ENCODE measurements at regions not wholly inside any gene's neighbourhood (a gene's known extent, or its start where the extent isn't known, plus 50 kb on each side); places are given as distances from the start of the nearest gene placed in this dataset.

- TF ChIP-seq POLR2A (IDR thresholded peaks at IDR 0.05) (no peak), CTCF (IDR thresholded peaks at IDR 0.05) (no peak)
- WGBS, 2 donors, result 73 to 77% methylated on average over 5 of the region's 5 CpGs
- intact Hi-C loops (cut with DNase I; ENCODE audit: low total_unique reads), result no loop called here
- no peak overlapping the region for H3K4me3 ChIP-seq (ENCODE audit: low read depth, poor library complexity, severe bottlenecking)
- DNase-seq (ENCODE audit: low spot score in 2 of 2), result no peak
Measured at GRCh38 chr6:147733686-147734085, 225.2 kb downstream of the SAMD5 start.

GRCh38 chr6:147734151-147734550 is 225.7 kb downstream of the SAMD5 start:
- TF ChIP-seq CTCF (IDR thresholded peaks at IDR 0.05) (no peak), POLR2A (IDR thresholded peaks at IDR 0.05) (no peak)
- H3K4me3 ChIP-seq (ENCODE audit: low read depth, poor library complexity, severe bottlenecking), result no peak overlapping the region
- DNase-seq (ENCODE audit: low spot score in 2 of 2), result no peak
- WGBS, 2 donors, result 94 to 97% methylated on average over 8 of the region's 8 CpGs
- intact Hi-C loops (cut with DNase I; ENCODE audit: low total_unique reads), result no loop called here

- TF ChIP-seq CTCF (IDR thresholded peaks at IDR 0.05) (no peak), POLR2A (IDR thresholded peaks at IDR 0.05) (no peak)
- DNase-seq (ENCODE audit: low spot score in 2 of 2), result no peak
- intact Hi-C loops (cut with DNase I; ENCODE audit: low total_unique reads), result no loop called here
- H3K4me3 ChIP-seq (ENCODE audit: low read depth, poor library complexity, severe bottlenecking), result no peak overlapping the region
- 65 to 74% methylated on average over 3 of the region's 3 CpGs for WGBS, 2 donors
Measured at GRCh38 chr6:147735924-147736323, 227.4 kb downstream of the SAMD5 start.

- DNase-seq (ENCODE audit: low spot score in 2 of 2), result no peak
- H3K4me3 ChIP-seq (ENCODE audit: low read depth, poor library complexity, severe bottlenecking), result no peak overlapping the region
- intact Hi-C loops (cut with DNase I; ENCODE audit: low total_unique reads), result no loop called here
- WGBS, 2 donors, result 78 to 83% methylated on average over 5 of the region's 5 CpGs
- TF ChIP-seq CTCF (IDR thresholded peaks at IDR 0.05) (no peak), POLR2A (IDR thresholded peaks at IDR 0.05) (no peak)
Measured at GRCh38 chr6:147737115-147737514, 228.6 kb downstream of the SAMD5 start.

GRCh38 chr6:147738099-147738498 is 229.6 kb downstream of the SAMD5 start:
- no peak for DNase-seq (ENCODE audit: low spot score in 2 of 2)
- TF ChIP-seq POLR2A (IDR thresholded peaks at IDR 0.05), result no peak
- intact Hi-C loops (cut with DNase I; ENCODE audit: low total_unique reads), result no loop called here
- H3K4me3 ChIP-seq (ENCODE audit: low read depth, poor library complexity, severe bottlenecking), result no peak overlapping the region
- 53 to 54% methylated on average over 8 of the region's 8 CpGs for WGBS, 2 donors

GRCh38 chr6:147738516-147739162 is 230.1 kb downstream of the SAMD5 start:
- TF ChIP-seq POLR2A (IDR thresholded peaks at IDR 0.05) (no peak), CTCF (IDR thresholded peaks at IDR 0.05) (no peak)
- 14 to 16% methylated on average over 3 of the region's 3 CpGs for WGBS, 2 donors
- intact Hi-C loops (cut with DNase I; ENCODE audit: low total_unique reads), result no loop called here
- DNase-seq (ENCODE audit: low spot score in 2 of 2), result no peak
- no peak overlapping the region for H3K4me3 ChIP-seq (ENCODE audit: low read depth, poor library complexity, severe bottlenecking)
